OCI-LY7 (cell line): ENCODE measurements at regions not wholly inside any gene's neighbourhood (a gene's known extent, or its start where the extent isn't known, plus 50 kb on each side); places are given as distances from the start of the nearest gene placed in this dataset.

Experiments
- CTCF ChIP-seq: fragments of 200-600 bp; sonication (generic); conservative IDR thresholded peaks from 2 replicates; pipeline ENCODE4 v1.5.1; 2014; ENCODE audit warnings: mild to moderate bottlenecking, antibody characterized with exemption, low read length, moderate library complexity, mixed read lengths
- EZH2phosphoT487 ChIP-seq: fragments of 200-600 bp; sonication (generic); IDR thresholded peaks from 2 replicates; pipeline ENCODE4 v1.6.1; 2018; ENCODE audit warnings: low read depth, borderline replicate concordance, mild to moderate bottlenecking, mixed run types, antibody characterized with exemption, low read length, moderate library complexity, mixed read lengths

GRCh38 chr9:86639899-86640379 is 285.7 kb upstream of the TUT7 start:
- TF ChIP-seq CTCF = no peak
- no peak for TF ChIP-seq EZH2phosphoT487
